ENCODE measurements at regions not wholly inside any gene's neighbourhood (a gene's known extent, or its start where the extent isn't known, plus 50 kb on each side); places are given as distances from the start of the nearest gene placed in this dataset.

DNA sequence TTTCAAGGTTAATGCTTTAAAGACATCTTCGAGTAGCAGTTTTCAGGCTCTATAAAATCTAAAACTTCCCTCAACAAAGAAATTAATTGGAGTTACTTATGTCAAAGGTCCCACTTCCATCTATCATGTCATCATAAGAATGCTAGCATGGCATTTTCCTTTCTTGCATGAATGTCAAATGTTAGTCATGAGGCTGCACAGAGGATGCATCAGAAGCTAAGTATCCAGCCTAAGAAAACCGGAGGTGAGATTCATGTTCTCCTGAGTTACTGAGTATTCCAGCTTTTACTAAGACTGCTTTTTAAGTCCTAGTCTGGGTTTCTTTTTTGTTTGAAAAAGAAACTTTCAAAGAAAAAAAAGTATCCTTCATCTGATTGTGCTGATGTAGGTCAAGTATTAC is 130.6 kb upstream of the CDH19 start:
- ATAC-seq (no peak), DNase-seq (no peak)

DNA sequence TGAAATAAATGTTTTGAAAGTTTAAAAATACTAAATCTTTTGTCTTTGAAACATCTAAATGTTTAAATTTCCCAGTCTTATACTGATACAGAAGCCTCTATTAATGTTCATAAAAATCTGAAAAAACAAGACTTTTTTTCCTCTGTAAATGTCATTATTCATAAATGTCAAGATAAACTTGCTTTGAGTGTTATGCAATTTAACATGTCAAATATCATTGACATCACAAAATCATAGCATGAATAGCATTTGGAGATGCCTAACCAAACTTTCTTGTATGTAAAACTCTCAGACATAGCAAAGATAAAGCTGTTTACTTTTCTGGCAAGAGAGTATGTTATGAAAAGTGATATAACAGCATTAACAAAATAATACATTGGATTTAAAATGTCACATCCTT is 128.0 kb upstream of the CDH19 start:
- no peak for DNase-seq
- ATAC-seq: no peak

- no peak for DNase-seq
- no peak for ATAC-seq
These were observed 125.8 kb upstream of the CDH19 start for GRCh38 chr18:66729442-66730239.

DNA sequence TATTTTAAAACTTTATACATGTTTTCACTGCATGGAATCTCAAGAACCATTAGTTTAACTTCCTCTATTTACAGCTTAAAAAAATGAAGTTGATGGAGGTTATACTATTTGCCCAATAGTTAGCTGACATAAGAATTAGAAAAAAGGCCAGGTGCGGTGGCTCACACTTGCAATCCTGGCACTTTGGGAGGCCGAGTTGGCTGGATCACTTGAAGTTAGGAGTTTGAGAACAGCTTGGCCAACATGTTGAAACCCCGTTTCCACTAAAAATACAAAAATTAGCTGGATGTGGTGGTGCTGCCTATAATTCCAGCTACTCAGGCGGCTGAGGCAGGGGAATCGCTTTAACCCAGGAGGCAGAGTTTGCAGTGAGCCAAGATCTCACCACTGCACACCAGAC is 125.1 kb upstream of the CDH19 start:
- ATAC-seq: no peak

GRCh38 chr18:66727991-66728390 is 124.1 kb upstream of the CDH19 start:
- DNase-seq (no peak), ATAC-seq (no peak)

More for the DNA sequence above, 125.1 kb upstream of the CDH19 start:
- no peak for DNase-seq

GRCh38 chr18:66724664-66725356 is 120.9 kb upstream of the CDH19 start:
- no peak for ATAC-seq
- no peak for DNase-seq

DNA sequence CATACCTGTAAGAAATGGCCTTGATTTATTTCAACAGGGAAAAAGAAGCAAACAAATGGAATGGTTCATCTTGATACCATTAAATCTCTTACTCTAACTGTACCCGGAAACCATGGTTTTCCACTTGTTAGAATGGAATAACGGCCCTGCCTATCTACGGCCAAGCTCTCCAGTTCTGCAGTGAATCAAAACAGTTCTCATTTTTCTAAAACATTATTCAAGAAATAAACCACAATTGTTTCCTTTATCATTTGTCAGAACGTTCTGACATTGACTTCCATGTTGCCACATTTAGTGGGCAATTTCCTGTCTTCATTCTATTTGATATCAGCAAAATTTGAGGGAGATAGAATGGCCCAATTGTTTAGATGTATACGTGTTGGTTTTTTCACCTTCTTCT is 118.8 kb upstream of the CDH19 start:
- ATAC-seq: no peak
- no peak for DNase-seq

GRCh38 chr18:66708646-66709045 is 104.8 kb upstream of the CDH19 start:
- DNase-seq (no peak), ATAC-seq (no peak)

GRCh38 chr18:66707473-66707872 is 103.6 kb upstream of the CDH19 start:
- ATAC-seq (no peak), DNase-seq (no peak)

DNA sequence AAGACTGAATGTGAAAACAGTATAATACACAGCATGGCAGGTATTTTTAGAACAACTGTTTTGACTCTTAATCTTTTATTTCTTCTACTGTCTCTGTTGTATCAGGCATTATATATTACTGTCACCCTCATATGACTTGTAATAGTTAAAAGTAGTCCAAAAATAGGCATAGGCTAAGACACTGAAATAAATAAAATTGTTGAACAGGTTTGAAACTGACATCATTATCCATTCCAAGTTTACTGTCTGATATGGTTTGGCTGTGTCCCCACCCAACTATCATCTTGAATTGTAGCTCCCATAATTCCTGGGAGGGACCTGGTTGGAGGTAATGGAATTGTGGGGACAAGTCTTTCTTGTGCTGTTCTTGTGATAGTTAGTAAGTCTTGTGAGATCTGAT is 91.4 kb upstream of the CDH19 start:
- no peak for DNase-seq

DNA sequence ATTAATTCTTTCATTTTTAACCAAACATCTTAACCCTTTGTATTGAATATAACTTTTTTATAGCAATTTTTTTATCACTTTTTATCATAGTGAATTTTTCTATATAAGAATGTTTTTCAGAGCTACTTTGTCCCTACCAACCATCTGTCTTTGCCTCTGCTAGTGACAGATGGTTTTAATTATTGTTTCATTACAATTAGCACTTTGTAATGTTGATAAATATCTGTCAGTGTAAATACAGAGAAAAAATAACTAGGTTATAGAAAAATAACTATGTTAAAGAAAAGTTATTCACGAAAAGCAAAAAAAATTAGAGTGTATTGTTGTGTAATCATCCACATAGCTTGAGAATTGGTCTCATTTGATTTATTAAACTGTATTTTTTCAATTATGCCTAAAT is 91.0 kb upstream of the CDH19 start:
- ATAC-seq (no peak), DNase-seq (no peak)

More for the DNA sequence above, 91.4 kb upstream of the CDH19 start:
- ATAC-seq: no peak

DNA sequence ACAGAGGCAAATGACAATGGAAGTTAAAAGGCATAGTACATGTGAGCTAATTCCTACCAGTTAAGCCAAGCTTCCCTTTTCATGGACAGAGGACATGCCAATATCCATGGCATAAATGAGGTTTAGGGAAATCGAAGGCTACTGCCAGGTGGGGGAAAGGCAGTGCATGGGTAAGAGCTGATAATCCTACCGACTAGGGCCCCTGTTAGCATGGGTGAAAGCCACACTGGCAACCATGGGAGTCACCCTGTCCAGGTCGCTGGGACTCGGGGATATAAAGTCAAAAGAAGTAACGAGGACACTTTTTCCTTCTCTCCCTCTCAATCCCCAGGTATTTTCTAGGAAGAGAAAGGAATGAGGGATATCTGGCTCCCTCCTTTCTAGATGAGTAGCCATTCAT is 83.7 kb upstream of the CDH19 start:
- DNase-seq: no peak
- no peak for ATAC-seq

- ATAC-seq: no peak
- DNase-seq: no peak
These were observed 79.0 kb upstream of the CDH19 start for GRCh38 chr18:66682855-66683322.

GRCh38 chr18:66676699-66677098 is 72.8 kb upstream of the CDH19 start:
- ATAC-seq: no peak
- no peak for DNase-seq

GRCh38 chr18:66674286-66674685 is 70.4 kb upstream of the CDH19 start:
- DNase-seq (no peak), ATAC-seq (no peak)

DNA sequence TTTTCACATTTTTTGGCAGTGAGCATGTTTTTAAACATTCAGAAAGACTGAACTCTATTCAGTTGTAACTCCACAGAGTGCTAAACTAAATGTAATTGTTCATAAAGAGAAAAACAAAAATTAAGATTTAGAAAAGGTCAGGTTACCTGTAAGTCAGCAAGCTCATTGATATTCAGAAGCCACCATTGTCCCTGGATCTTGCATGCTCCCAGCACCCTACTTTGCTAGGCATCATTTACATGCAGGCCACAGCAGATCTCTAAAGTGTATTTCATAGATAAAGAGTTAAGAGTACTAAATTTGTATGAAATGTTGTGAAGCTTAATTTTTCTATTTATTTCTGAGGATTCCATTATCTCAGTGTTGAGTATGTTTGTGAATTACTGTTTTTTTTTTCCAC is 64.8 kb upstream of the CDH19 start:
- DNase-seq: no peak

GRCh38 chr18:66662632-66663031 is 58.7 kb upstream of the CDH19 start:
- no peak for DNase-seq
- no peak for ATAC-seq

More for the DNA sequence above, 64.8 kb upstream of the CDH19 start:
- no peak for ATAC-seq

GRCh38 chr18:66655407-66655806 is 51.5 kb upstream of the CDH19 start:
- DNase-seq (no peak), ATAC-seq (no peak)
